GM21723 (cell line): ENCODE measurements at regions not wholly inside any gene's neighbourhood (a gene's known extent, or its start where the extent isn't known, plus 50 kb on each side); places are given as distances from the start of the nearest gene placed in this dataset.
"Not testable (repeated sequence)": the region's sequence is repeated elsewhere in the genome, so short reads cannot be mapped to it uniquely, and the experiment has no call there.

Source experiments
- ATAC-seq: cut with Tn5 transposase; IDR thresholded peaks from one replicate; pipeline ENCODE4 v1.9.1; 2021; ENCODE audit warnings: mild to moderate bottlenecking, moderate library complexity; ENCODE audit not compliant: unreplicated experiment

GRCh38 chr18:52236131-52236530, 103.9 kb upstream of the DCC start:
- ATAC-seq, result no peak

DNA sequence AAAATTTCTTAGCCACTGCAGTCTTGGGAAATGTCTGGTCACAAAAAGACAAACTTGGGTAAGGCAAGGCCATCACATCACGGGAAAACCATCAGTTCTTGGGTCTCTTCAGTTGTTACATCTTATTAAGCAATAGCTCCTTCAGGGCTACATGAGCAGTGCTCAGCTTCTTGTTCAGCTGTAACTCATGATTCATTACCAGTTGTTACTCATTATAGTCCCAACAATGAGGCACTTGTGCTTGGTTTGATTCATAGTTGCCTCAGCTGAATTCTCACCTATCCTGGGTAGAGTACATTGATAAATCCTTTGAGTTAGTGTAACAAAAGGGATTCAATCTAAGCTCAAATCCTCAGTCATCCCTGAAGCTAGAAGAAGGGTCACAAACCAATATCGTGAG, 102.4 kb upstream of the DCC start:
- ATAC-seq, result no peak

DNA sequence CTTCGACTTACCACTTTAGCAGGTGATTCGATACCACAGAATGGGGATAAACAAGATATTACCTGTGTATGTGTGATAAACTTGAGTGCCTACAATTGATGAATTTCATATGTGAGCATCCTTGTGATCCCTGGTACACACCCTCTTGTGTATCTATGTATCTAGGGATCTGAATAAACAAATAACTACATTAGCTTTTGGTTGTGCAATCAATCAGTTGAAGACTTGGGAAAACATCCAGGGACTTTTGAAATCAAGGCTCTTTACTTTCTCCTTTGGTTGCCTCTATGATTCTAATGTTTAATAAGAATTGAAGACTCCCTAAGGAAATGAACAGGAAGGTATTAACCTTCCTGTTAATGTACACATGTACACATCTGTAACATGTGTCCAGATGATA, 97.3 kb upstream of the DCC start:
- ATAC-seq, result no peak

DNA sequence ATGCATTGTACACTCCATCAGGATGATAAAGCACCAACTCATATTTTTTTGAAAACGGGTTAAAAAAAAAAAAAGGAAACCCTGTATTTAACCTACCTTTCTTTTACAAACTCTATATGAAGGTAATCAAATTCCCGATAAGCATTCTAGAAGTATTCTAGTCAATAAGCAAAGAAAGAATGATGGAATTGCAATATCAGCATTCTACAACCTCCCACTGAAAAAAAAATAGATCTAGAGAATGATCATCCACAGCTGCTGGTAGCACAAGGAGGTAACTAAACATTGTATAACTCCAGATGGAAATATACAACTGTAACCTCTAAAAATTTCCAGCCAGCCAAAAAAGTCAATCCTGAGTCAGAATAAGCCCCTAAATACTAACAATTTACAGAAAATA, 95.3 kb upstream of the DCC start:
- ATAC-seq, result no peak

DNA sequence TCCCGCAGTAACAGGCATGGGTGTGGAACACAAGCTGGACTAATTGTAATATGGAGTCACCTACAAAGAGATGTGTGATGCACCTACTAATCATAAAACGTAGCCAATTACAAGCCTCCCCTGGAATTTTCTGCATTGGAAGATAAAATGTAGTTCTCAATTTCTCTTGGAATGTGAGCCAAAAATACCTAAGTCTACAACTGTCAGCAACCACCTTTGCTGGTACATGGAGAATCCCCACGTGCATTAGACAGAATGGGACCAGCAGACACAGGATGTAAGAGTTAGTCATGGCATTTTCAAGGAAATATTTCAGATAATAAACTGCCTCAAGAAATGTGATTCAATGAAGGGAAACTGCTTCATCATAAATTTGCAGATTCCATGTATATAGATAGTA, 85.6 kb upstream of the DCC start:
- no peak for ATAC-seq

- ATAC-seq, result not testable (repeated sequence)
Observed at GRCh38 chr18:52257417-52257816, 82.6 kb upstream of the DCC start.

GRCh38 chr18:52275817-52276216, 64.2 kb upstream of the DCC start:
- ATAC-seq, result no peak

GRCh38 chr18:52277785-52278184, 62.2 kb upstream of the DCC start:
- ATAC-seq, result no peak

GRCh38 chr18:52278191-52278590, 61.8 kb upstream of the DCC start:
- no peak for ATAC-seq

DNA sequence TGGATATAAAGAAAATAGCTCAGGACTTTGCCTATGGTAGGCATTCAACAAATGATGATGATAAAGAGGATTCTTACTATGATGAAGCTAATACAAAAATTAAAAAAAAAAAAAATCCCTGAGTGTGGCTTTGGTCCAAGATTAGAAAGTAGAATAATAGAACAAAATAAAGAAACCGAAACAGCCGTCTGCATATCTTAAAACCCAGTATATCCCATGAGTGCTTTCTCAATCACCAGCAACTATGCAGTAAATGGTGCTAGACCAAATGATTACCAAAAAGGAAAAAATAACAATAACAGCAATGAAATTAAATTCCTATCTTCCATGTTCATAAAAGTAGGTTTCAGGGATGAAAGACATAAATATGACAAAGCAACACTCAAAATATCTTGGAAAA, 59.3 kb upstream of the DCC start:
- no peak for ATAC-seq

- ATAC-seq, result no peak
Observed at GRCh38 chr18:52283927-52284326, 56.1 kb upstream of the DCC start.

DNA sequence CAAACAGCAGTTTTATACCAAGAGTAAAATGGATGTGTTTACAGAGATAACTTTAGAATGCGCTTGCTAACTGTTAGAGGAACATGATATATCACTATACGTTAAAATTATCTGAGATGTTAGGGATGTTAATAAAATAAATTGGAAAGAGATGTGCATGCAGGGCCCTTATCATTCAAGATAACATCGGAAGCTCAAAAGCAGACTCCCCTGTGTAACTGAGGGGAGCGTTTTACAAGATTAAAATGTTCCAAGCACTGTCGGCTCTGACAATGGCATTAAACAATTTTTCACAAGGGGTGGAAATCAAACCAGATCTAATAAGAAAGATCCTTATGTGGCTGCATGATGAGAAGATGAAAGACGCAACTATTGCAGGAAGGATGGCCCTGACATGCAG, 53.3 kb upstream of the DCC start:
- ATAC-seq, result no peak

GRCh38 chr18:52287151-52287550, 52.8 kb upstream of the DCC start:
- ATAC-seq, result no peak

- ATAC-seq, result no peak
Observed at GRCh38 chr18:52288403-52289004, 51.5 kb upstream of the DCC start.

- ATAC-seq, result no peak
Observed at GRCh38 chr18:52289392-52289791, 50.6 kb upstream of the DCC start.
